ENCODE measurements at regions not wholly inside any gene's neighbourhood (a gene's known extent, or its start where the extent isn't known, plus 50 kb on each side); places are given as distances from the start of the nearest gene placed in this dataset.

- Histone ChIP-seq H3K4me1 (ENCODE audit: control extremely low read depth in 1 of 4, control insufficient read depth in 4 of 4, insufficient read depth in 4 of 4, low read length in 3 of 4) (no peaks in the 10 kb centered on the region), H3K9me3 (ENCODE audit: control extremely low read depth in 1 of 5, control insufficient read depth in 4 of 5, insufficient read depth in 2 of 5, low read depth in 1 of 5, low read length in 4 of 5) (peaks cover 0 to 3% (median 0%) of the 10 kb centered on the region in 5 experiments), H3K27me3 (replicated peaks in 2 of 5; ENCODE audit: control insufficient read depth in 4 of 5, insufficient read depth in 5 of 5, low read length in 4 of 5) (peaks cover 0 to 14% (median 0%) of the 10 kb centered on the region in 5 experiments), H3K27ac (ENCODE audit: insufficient read depth in 1 of 2, low read depth in 1 of 2, low read length in 2 of 2, poor library complexity in 1 of 2, severe bottlenecking in 2 of 2) (no peak overlapping the region), H3K4me3 (ENCODE audit: control insufficient read depth in 1 of 7, extremely low read depth in 1 of 7, insufficient read depth in 4 of 7, low read depth in 2 of 7, low read length in 6 of 7) (no peak overlapping the region), H3K36me3 (ENCODE audit: control insufficient read depth in 4 of 4, insufficient read depth in 4 of 4, low read length in 3 of 4) (no peaks in the 10 kb centered on the region)
- POLR2A ChIA-PET, result no interaction called here
- WGBS (ENCODE audit: insufficient coverage), result 93% methylated on average over 9 of the region's 9 CpGs
- no peak for DNase-seq
- CTCF ChIA-PET, result no interaction called here
Measured at GRCh38 chr16:17776888-17777287, 306.1 kb upstream of the XYLT1 start.

- WGBS (ENCODE audit: insufficient coverage), result no CpG with 5 or more reads among the region's 1 CpG
- H3K27ac ChIP-seq (ENCODE audit: insufficient read depth in 1 of 2, low read depth in 1 of 2, low read length in 2 of 2, poor library complexity in 1 of 2, severe bottlenecking in 2 of 2), result no peak overlapping the region
- H3K27me3 ChIP-seq (replicated peaks in 2 of 5; ENCODE audit: control insufficient read depth in 4 of 5, insufficient read depth in 5 of 5, low read length in 4 of 5), result peaks cover 0 to 14% (median 0%) of the 10 kb centered on the region in 5 experiments
- H3K4me1 ChIP-seq (ENCODE audit: control extremely low read depth in 1 of 4, control insufficient read depth in 4 of 4, insufficient read depth in 4 of 4, low read length in 3 of 4), result no peaks in the 10 kb centered on the region
- H3K4me3 ChIP-seq (ENCODE audit: control insufficient read depth in 1 of 7, extremely low read depth in 1 of 7, insufficient read depth in 4 of 7, low read depth in 2 of 7, low read length in 6 of 7), result no peak overlapping the region
- no peak for DNase-seq
- ChIA-PET CTCF (no interaction called here), POLR2A (no interaction called here)
- peaks cover 0 to 3% (median 0%) of the 10 kb centered on the region in 5 experiments for H3K9me3 ChIP-seq (ENCODE audit: control extremely low read depth in 1 of 5, control insufficient read depth in 4 of 5, insufficient read depth in 2 of 5, low read depth in 1 of 5, low read length in 4 of 5)
- no peaks in the 10 kb centered on the region for H3K36me3 ChIP-seq (ENCODE audit: control insufficient read depth in 4 of 4, insufficient read depth in 4 of 4, low read length in 3 of 4)
Measured at GRCh38 chr16:17776465-17776864, 305.7 kb upstream of the XYLT1 start.

GRCh38 chr16:17775061-17775460, 304.3 kb upstream of the XYLT1 start:
- WGBS (ENCODE audit: insufficient coverage), result 92% methylated on average over 4 of the region's 4 CpGs
- no peak for DNase-seq
- peaks cover 0 to 3% (median 0%) of the 10 kb centered on the region in 5 experiments for H3K9me3 ChIP-seq (ENCODE audit: control extremely low read depth in 1 of 5, control insufficient read depth in 4 of 5, insufficient read depth in 2 of 5, low read depth in 1 of 5, low read length in 4 of 5)

GRCh38 chr16:17773698-17774101, 302.9 kb upstream of the XYLT1 start:
- H3K27ac ChIP-seq (ENCODE audit: insufficient read depth in 1 of 2, low read depth in 1 of 2, low read length in 2 of 2, poor library complexity in 1 of 2, severe bottlenecking in 2 of 2), result no peak overlapping the region
- no peak overlapping the region for H3K4me3 ChIP-seq (ENCODE audit: control insufficient read depth in 1 of 7, extremely low read depth in 1 of 7, insufficient read depth in 4 of 7, low read depth in 2 of 7, low read length in 6 of 7)
- H3K27me3 ChIP-seq (replicated peaks in 2 of 5; ENCODE audit: control insufficient read depth in 4 of 5, insufficient read depth in 5 of 5, low read length in 4 of 5), result peaks cover 0 to 14% (median 0%) of the 10 kb centered on the region in 5 experiments
- peaks cover 0 to 3% (median 0%) of the 10 kb centered on the region in 5 experiments for H3K9me3 ChIP-seq (ENCODE audit: control extremely low read depth in 1 of 5, control insufficient read depth in 4 of 5, insufficient read depth in 2 of 5, low read depth in 1 of 5, low read length in 4 of 5)
- no peak for DNase-seq
- no peaks in the 10 kb centered on the region for H3K4me1 ChIP-seq (ENCODE audit: control extremely low read depth in 1 of 4, control insufficient read depth in 4 of 4, insufficient read depth in 4 of 4, low read length in 3 of 4)
- no peaks in the 10 kb centered on the region for H3K36me3 ChIP-seq (ENCODE audit: control insufficient read depth in 4 of 4, insufficient read depth in 4 of 4, low read length in 3 of 4)
- CTCF ChIA-PET, result interaction anchor here (0.7 kb wide), 1 partner anchor 859 kb away, joined by 3 read pairs; no protein-coding TSS in a partner anchor
- WGBS (ENCODE audit: insufficient coverage), result 48% methylated on average over 9 of the region's 10 CpGs
- POLR2A ChIA-PET, result interaction anchor here (0.7 kb wide), 1 partner anchor 12 kb away, joined by 4 read pairs; no protein-coding TSS in a partner anchor

More at GRCh38 chr16:17775061-17775460, 304.3 kb upstream of the XYLT1 start:
- Histone ChIP-seq H3K4me3 (ENCODE audit: control insufficient read depth in 1 of 7, extremely low read depth in 1 of 7, insufficient read depth in 4 of 7, low read depth in 2 of 7, low read length in 6 of 7) (no peak overlapping the region), H3K27me3 (replicated peaks in 2 of 5; ENCODE audit: control insufficient read depth in 4 of 5, insufficient read depth in 5 of 5, low read length in 4 of 5) (peaks cover 0 to 14% (median 0%) of the 10 kb centered on the region in 5 experiments), H3K36me3 (ENCODE audit: control insufficient read depth in 4 of 4, insufficient read depth in 4 of 4, low read length in 3 of 4) (no peaks in the 10 kb centered on the region), H3K27ac (ENCODE audit: insufficient read depth in 1 of 2, low read depth in 1 of 2, low read length in 2 of 2, poor library complexity in 1 of 2, severe bottlenecking in 2 of 2) (no peak overlapping the region), H3K4me1 (ENCODE audit: control extremely low read depth in 1 of 4, control insufficient read depth in 4 of 4, insufficient read depth in 4 of 4, low read length in 3 of 4) (no peaks in the 10 kb centered on the region)
- POLR2A ChIA-PET, result no interaction called here
- CTCF ChIA-PET, result no interaction called here

- Histone ChIP-seq H3K27me3 (replicated peaks in 2 of 5; ENCODE audit: control insufficient read depth in 4 of 5, insufficient read depth in 5 of 5, low read length in 4 of 5) (peaks cover 0 to 7% (median 0%) of the 10 kb centered on the region in 5 experiments), H3K4me1 (ENCODE audit: control extremely low read depth in 1 of 4, control insufficient read depth in 4 of 4, insufficient read depth in 4 of 4, low read length in 3 of 4) (no peaks in the 10 kb centered on the region), H3K4me3 (ENCODE audit: control insufficient read depth in 1 of 7, extremely low read depth in 1 of 7, insufficient read depth in 4 of 7, low read depth in 2 of 7, low read length in 6 of 7) (no peak overlapping the region), H3K9me3 (ENCODE audit: control extremely low read depth in 1 of 5, control insufficient read depth in 4 of 5, insufficient read depth in 2 of 5, low read depth in 1 of 5, low read length in 4 of 5) (no peaks in the 10 kb centered on the region), H3K36me3 (ENCODE audit: control insufficient read depth in 4 of 4, insufficient read depth in 4 of 4, low read length in 3 of 4) (no peaks in the 10 kb centered on the region), H3K27ac (ENCODE audit: insufficient read depth in 1 of 2, low read depth in 1 of 2, low read length in 2 of 2, poor library complexity in 1 of 2, severe bottlenecking in 2 of 2) (no peak overlapping the region)
- WGBS (ENCODE audit: insufficient coverage), result 100% methylated on average over 2 of the region's 2 CpGs
- ChIA-PET CTCF (no interaction called here), POLR2A (no interaction called here)
- DNase-seq, result no peak
Measured at GRCh38 chr16:17770104-17770503, 299.3 kb upstream of the XYLT1 start.

- DNase-seq, result no peak
- Histone ChIP-seq H3K27ac (ENCODE audit: insufficient read depth in 1 of 2, low read depth in 1 of 2, low read length in 2 of 2, poor library complexity in 1 of 2, severe bottlenecking in 2 of 2) (no peak overlapping the region), H3K27me3 (replicated peaks in 2 of 5; ENCODE audit: control insufficient read depth in 4 of 5, insufficient read depth in 5 of 5, low read length in 4 of 5) (peaks cover 0 to under 1% (median 0%) of the 10 kb centered on the region in 5 experiments), H3K9me3 (ENCODE audit: control extremely low read depth in 1 of 5, control insufficient read depth in 4 of 5, insufficient read depth in 2 of 5, low read depth in 1 of 5, low read length in 4 of 5) (no peaks in the 10 kb centered on the region), H3K4me3 (ENCODE audit: control insufficient read depth in 1 of 7, extremely low read depth in 1 of 7, insufficient read depth in 4 of 7, low read depth in 2 of 7, low read length in 6 of 7) (no peak overlapping the region), H3K36me3 (ENCODE audit: control insufficient read depth in 4 of 4, insufficient read depth in 4 of 4, low read length in 3 of 4) (no peaks in the 10 kb centered on the region), H3K4me1 (ENCODE audit: control extremely low read depth in 1 of 4, control insufficient read depth in 4 of 4, insufficient read depth in 4 of 4, low read length in 3 of 4) (no peaks in the 10 kb centered on the region)
- no CpG with 5 or more reads among the region's 1 CpG for WGBS (ENCODE audit: insufficient coverage)
- ChIA-PET CTCF (no interaction called here), POLR2A (no interaction called here)
Measured at GRCh38 chr16:17769065-17769464, 298.3 kb upstream of the XYLT1 start.

GRCh38 chr16:17768257-17768656, 297.5 kb upstream of the XYLT1 start:
- no peak for DNase-seq
- H3K27me3 ChIP-seq (replicated peaks in 2 of 5; ENCODE audit: control insufficient read depth in 4 of 5, insufficient read depth in 5 of 5, low read length in 4 of 5), result no peaks in the 10 kb centered on the region
- no peak overlapping the region for H3K4me3 ChIP-seq (ENCODE audit: control insufficient read depth in 1 of 7, extremely low read depth in 1 of 7, insufficient read depth in 4 of 7, low read depth in 2 of 7, low read length in 6 of 7)
- WGBS (ENCODE audit: insufficient coverage), result no CpG with 5 or more reads among the region's 1 CpG
- no peaks in the 10 kb centered on the region for H3K4me1 ChIP-seq (ENCODE audit: control extremely low read depth in 1 of 4, control insufficient read depth in 4 of 4, insufficient read depth in 4 of 4, low read length in 3 of 4)
- H3K36me3 ChIP-seq (ENCODE audit: control insufficient read depth in 4 of 4, insufficient read depth in 4 of 4, low read length in 3 of 4), result no peaks in the 10 kb centered on the region
- H3K9me3 ChIP-seq (ENCODE audit: control extremely low read depth in 1 of 5, control insufficient read depth in 4 of 5, insufficient read depth in 2 of 5, low read depth in 1 of 5, low read length in 4 of 5), result no peaks in the 10 kb centered on the region
- H3K27ac ChIP-seq (ENCODE audit: insufficient read depth in 1 of 2, low read depth in 1 of 2, low read length in 2 of 2, poor library complexity in 1 of 2, severe bottlenecking in 2 of 2), result no peak overlapping the region
- CTCF ChIA-PET, result interaction anchor here (0.8 kb wide), 1 partner anchor 902 kb away, joined by 3 read pairs; no protein-coding TSS in a partner anchor
- POLR2A ChIA-PET, result no interaction called here
